Vagina (tissue), 2 donors: ENCODE measurements at regions not wholly inside any gene's neighbourhood (a gene's known extent, or its start where the extent isn't known, plus 50 kb on each side); places are given as distances from the start of the nearest gene placed in this dataset.

Experiments used
- CTCF ChIP-seq, 3 experiments: fragments of 450-650 bp in 2 of 3; fragments of 200-600 bp in 1 of 3; sonication (generic) in 1 of 3; IDR thresholded peaks; one replicate each; pipeline ENCODE4 v1.5.1; 2017 to 2019; ENCODE audit warnings: antibody characterized with exemption in 3 of 3, mild to moderate bottlenecking in 2 of 3, moderate library complexity in 2 of 3
- POLR2A ChIP-seq, 2 donors: fragments of 450-650 bp; IDR thresholded peaks; one replicate each; pipeline ENCODE4 v1.6.1; 2017; ENCODE audit warnings: antibody characterized with exemption in 2 of 2, mild to moderate bottlenecking in 2 of 2, moderate library complexity in 2 of 2
- POLR2AphosphoS5 ChIP-seq, 2 donors: sonication (generic); formaldehyde crosslinking; IDR thresholded peaks; one replicate each; pipeline ENCODE4 v1.9.0; 2017; ENCODE audit warnings: antibody characterized with exemption in 2 of 2, mild to moderate bottlenecking in 2 of 2, low read depth in 1 of 2; ENCODE audit not compliant: insufficient read depth in 1 of 2

- TF ChIP-seq POLR2A (IDR thresholded peaks at IDR 0.05) (no peak), CTCF (IDR thresholded peaks at IDR 0.05) (no peak), POLR2AphosphoS5 (IDR thresholded peaks at IDR 0.05; ENCODE audit: insufficient read depth in 1 of 2, low read depth in 1 of 2) (no peak)
Observed at GRCh38 chr9:135030566-135031226, 56.8 kb upstream of the OLFM1 start.
